HG03469 (cell line): ENCODE measurements at regions not wholly inside any gene's neighbourhood (a gene's known extent, or its start where the extent isn't known, plus 50 kb on each side); places are given as distances from the start of the nearest gene placed in this dataset.
"Not testable (repeated sequence)": the region's sequence is repeated elsewhere in the genome, so short reads cannot be mapped to it uniquely, and the experiment has no call there.

ENCODE experiments used
- ATAC-seq: cut with Tn5 transposase; IDR thresholded peaks from one replicate; pipeline ENCODE4 v1.9.1; 2021; ENCODE audit warnings: mild to moderate bottlenecking, moderate library complexity, moderate number of reproducible peaks; ENCODE audit not compliant: unreplicated experiment

GRCh38 chr7:46292741-46293140 lies 371.7 kb upstream of the IGFBP3 start:
- no peak for ATAC-seq

- peak; percentile 49 for ATAC-seq
These were observed 370.6 kb upstream of the IGFBP3 start for GRCh38 chr7:46291601-46292150.

GRCh38 chr7:46291050-46291438 lies 370.0 kb upstream of the IGFBP3 start:
- ATAC-seq: peak; percentile 69

- ATAC-seq: no peak
These were observed 369.4 kb upstream of the IGFBP3 start for GRCh38 chr7:46290374-46291049.

GRCh38 chr7:46288861-46289260 lies 367.8 kb upstream of the IGFBP3 start:
- no peak for ATAC-seq

GRCh38 chr7:46288010-46288409 lies 366.9 kb upstream of the IGFBP3 start:
- ATAC-seq: no peak

- no peak for ATAC-seq
These were observed 365.9 kb upstream of the IGFBP3 start for GRCh38 chr7:46286957-46287356.

GRCh38 chr7:46286356-46286755 lies 365.3 kb upstream of the IGFBP3 start:
- no peak for ATAC-seq

GRCh38 chr7:46285878-46286277 lies 364.8 kb upstream of the IGFBP3 start:
- ATAC-seq: no peak

- no peak for ATAC-seq
These were observed 362.8 kb upstream of the IGFBP3 start for GRCh38 chr7:46283852-46284251.

GRCh38 chr7:46282155-46282554 lies 361.1 kb upstream of the IGFBP3 start:
- no peak for ATAC-seq

- ATAC-seq: no peak
These were observed 360.0 kb upstream of the IGFBP3 start for GRCh38 chr7:46281071-46281470.

- no peak for ATAC-seq
These were observed 358.2 kb upstream of the IGFBP3 start for GRCh38 chr7:46279290-46279689.

GRCh38 chr7:46264646-46265045 lies 343.6 kb upstream of the IGFBP3 start:
- no peak for ATAC-seq

- not testable (repeated sequence) for ATAC-seq
These were observed 340.6 kb upstream of the IGFBP3 start for GRCh38 chr7:46261638-46262037.

- ATAC-seq: no peak
These were observed 338.9 kb upstream of the IGFBP3 start for GRCh38 chr7:46259947-46260346.

GRCh38 chr7:46257761-46258448 lies 336.8 kb upstream of the IGFBP3 start:
- no peak for ATAC-seq

- ATAC-seq: no peak
These were observed 336.0 kb upstream of the IGFBP3 start for GRCh38 chr7:46256870-46257661.

GRCh38 chr7:46253520-46253919 lies 332.4 kb upstream of the IGFBP3 start:
- no peak for ATAC-seq

- no peak for ATAC-seq
These were observed 326.6 kb upstream of the IGFBP3 start for GRCh38 chr7:46247664-46248063.

GRCh38 chr7:46245586-46246111 lies 324.6 kb upstream of the IGFBP3 start:
- no peak for ATAC-seq
